ENCODE measurements at regions not wholly inside any gene's neighbourhood (a gene's known extent, or its start where the extent isn't known, plus 50 kb on each side); places are given as distances from the start of the nearest gene placed in this dataset.

DNA sequence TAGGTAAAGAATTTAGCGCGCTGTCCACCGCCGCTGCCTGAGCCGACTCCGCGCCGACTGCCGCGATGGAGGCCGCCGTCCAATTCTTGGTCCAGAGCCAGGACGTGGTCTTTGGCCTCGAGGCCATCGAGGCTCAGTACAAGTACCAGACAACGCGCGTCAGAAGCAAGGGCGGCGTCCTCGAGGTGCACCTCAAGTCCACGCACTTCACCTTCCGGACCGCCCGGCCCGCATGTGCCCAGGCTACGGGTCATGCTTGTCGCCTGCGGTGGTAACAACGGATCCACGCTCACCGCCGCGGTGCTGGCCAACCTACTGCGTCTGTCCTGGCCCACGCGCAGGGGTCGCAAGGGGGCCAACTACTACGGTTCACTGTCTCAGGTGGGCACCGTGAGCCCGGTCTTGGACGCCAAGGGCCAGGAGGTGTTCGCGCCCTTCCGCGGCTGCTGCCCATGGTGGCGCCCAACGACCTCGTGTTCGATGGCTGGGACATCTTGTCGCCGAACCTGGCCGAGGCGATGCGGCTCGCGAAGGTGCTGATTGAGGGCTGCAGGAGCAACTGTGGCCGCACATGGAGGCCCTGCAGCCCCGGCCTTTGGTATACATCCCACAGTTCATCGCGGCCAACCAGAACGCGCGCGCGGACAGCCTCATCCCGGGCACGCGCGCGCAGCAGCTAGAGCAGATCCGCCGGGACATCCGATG is 128.0 kb downstream of the ANAPC4 start:
- Mint-ChIP-seq H3K9me3 (no peaks in the 10 kb centered on the region), H3K36me3 (ENCODE audit: low read depth) (no peaks in the 10 kb centered on the region), H3K27ac (no peak overlapping the region), H3K27me3 (ENCODE audit: insufficient read depth, low read depth, poor library complexity) (peaks cover 2% of the 10 kb centered on the region), H3K4me1 (no peaks in the 10 kb centered on the region), H3K4me3 (no peak overlapping the region)
- no peaks in the 10 kb centered on the region for H3K4me1 ChIP-seq (ENCODE audit: insufficient read depth)
- no peaks in the 10 kb centered on the region for H3K79me2 ChIP-seq (replicated peaks; ENCODE audit: insufficient read depth)
- H3K4me3 ChIP-seq = no peak overlapping the region
- no peaks in the 10 kb centered on the region for H3K27me3 ChIP-seq (ENCODE audit: insufficient read depth)
- no peak for DNase-seq (ENCODE audit: low spot score)
- ATAC-seq = no peak
- TF ChIP-seq JUNB (IDR thresholded peaks at IDR 0.05; ENCODE audit: unreplicated experiment) = no peak
- TF ChIP-seq, protein P1, sequence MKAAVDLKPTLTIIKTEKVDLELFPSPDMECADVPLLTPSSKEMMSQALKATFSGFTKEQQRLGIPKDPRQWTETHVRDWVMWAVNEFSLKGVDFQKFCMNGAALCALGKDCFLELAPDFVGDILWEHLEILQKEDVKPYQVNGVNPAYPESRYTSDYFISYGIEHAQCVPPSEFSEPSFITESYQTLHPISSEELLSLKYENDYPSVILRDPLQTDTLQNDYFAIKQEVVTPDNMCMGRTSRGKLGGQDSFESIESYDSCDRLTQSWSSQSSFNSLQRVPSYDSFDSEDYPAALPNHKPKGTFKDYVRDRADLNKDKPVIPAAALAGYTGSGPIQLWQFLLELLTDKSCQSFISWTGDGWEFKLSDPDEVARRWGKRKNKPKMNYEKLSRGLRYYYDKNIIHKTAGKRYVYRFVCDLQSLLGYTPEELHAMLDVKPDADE (IDR thresholded peaks at IDR 0.05) = no peak
- TF ChIP-seq CTCF (conservative IDR thresholded peaks at IDR 0.05; ENCODE audit: low read depth in 2 of 2) = no peak
- TF ChIP-seq EZH2 (IDR thresholded peaks at IDR 0.05; ENCODE audit: low read depth, unreplicated experiment) = no peak
- TF ChIP-seq EZH2phosphoT487 (IDR thresholded peaks at IDR 0.05; ENCODE audit: unreplicated experiment) = no peak
- TF ChIP-seq STAT1 (IDR thresholded peaks at IDR 0.05; ENCODE audit: unreplicated experiment) = no peak
- TF ChIP-seq POLR2AphosphoS5 (IDR thresholded peaks at IDR 0.05; ENCODE audit: low read depth) = no peak
- no peak for TF ChIP-seq ZNF114 (CRISPR knock-in tag; IDR thresholded peaks at IDR 0.05)
- TF ChIP-seq, protein P2, sequence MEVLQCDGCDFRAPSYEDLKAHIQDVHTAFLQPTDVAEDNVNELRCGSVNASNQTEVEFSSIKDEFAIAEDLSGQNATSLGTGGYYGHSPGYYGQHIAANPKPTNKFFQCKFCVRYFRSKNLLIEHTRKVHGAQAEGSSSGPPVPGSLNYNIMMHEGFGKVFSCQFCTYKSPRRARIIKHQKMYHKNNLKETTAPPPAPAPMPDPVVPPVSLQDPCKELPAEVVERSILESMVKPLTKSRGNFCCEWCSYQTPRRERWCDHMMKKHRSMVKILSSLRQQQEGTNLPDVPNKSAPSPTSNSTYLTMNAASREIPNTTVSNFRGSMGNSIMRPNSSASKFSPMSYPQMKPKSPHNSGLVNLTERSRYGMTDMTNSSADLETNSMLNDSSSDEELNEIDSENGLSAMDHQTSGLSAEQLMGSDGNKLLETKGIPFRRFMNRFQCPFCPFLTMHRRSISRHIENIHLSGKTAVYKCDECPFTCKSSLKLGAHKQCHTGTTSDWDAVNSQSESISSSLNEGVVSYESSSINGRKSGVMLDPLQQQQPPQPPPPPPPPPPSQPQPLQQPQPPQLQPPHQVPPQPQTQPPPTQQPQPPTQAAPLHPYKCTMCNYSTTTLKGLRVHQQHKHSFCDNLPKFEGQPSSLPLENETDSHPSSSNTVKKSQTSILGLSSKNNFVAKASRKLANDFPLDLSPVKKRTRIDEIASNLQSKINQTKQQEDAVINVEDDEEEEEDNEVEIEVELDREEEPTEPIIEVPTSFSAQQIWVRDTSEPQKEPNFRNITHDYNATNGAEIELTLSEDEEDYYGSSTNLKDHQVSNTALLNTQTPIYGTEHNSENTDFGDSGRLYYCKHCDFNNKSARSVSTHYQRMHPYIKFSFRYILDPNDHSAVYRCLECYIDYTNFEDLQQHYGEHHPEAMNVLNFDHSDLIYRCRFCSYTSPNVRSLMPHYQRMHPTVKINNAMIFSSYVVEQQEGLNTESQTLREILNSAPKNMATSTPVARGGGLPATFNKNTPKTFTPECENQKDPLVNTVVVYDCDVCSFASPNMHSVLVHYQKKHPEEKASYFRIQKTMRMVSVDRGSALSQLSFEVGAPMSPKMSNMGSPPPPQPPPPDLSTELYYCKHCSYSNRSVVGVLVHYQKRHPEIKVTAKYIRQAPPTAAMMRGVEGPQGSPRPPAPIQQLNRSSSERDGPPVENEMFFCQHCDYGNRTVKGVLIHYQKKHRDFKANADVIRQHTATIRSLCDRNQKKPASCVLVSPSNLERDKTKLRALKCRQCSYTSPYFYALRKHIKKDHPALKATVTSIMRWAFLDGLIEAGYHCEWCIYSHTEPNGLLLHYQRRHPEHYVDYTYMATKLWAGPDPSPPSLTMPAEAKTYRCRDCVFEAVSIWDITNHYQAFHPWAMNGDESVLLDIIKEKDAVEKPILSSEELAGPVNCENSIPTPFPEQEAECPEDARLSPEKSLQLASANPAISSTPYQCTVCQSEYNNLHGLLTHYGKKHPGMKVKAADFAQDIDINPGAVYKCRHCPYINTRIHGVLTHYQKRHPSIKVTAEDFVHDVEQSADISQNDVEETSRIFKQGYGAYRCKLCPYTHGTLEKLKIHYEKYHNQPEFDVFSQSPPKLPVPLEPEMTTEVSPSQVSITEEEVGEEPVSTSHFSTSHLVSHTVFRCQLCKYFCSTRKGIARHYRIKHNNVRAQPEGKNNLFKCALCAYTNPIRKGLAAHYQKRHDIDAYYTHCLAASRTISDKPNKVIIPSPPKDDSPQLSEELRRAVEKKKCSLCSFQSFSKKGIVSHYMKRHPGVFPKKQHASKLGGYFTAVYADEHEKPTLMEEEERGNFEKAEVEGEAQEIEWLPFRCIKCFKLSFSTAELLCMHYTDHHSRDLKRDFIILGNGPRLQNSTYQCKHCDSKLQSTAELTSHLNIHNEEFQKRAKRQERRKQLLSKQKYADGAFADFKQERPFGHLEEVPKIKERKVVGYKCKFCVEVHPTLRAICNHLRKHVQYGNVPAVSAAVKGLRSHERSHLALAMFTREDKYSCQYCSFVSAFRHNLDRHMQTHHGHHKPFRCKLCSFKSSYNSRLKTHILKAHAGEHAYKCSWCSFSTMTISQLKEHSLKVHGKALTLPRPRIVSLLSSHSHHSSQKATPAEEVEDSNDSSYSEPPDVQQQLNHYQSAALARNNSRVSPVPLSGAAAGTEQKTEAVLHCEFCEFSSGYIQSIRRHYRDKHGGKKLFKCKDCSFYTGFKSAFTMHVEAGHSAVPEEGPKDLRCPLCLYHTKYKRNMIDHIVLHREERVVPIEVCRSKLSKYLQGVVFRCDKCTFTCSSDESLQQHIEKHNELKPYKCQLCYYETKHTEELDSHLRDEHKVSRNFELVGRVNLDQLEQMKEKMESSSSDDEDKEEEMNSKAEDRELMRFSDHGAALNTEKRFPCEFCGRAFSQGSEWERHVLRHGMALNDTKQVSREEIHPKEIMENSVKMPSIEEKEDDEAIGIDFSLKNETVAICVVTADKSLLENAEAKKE (CRISPR knock-in tag; IDR thresholded peaks at IDR 0.05) = no peak
- TF ChIP-seq, protein P3, sequence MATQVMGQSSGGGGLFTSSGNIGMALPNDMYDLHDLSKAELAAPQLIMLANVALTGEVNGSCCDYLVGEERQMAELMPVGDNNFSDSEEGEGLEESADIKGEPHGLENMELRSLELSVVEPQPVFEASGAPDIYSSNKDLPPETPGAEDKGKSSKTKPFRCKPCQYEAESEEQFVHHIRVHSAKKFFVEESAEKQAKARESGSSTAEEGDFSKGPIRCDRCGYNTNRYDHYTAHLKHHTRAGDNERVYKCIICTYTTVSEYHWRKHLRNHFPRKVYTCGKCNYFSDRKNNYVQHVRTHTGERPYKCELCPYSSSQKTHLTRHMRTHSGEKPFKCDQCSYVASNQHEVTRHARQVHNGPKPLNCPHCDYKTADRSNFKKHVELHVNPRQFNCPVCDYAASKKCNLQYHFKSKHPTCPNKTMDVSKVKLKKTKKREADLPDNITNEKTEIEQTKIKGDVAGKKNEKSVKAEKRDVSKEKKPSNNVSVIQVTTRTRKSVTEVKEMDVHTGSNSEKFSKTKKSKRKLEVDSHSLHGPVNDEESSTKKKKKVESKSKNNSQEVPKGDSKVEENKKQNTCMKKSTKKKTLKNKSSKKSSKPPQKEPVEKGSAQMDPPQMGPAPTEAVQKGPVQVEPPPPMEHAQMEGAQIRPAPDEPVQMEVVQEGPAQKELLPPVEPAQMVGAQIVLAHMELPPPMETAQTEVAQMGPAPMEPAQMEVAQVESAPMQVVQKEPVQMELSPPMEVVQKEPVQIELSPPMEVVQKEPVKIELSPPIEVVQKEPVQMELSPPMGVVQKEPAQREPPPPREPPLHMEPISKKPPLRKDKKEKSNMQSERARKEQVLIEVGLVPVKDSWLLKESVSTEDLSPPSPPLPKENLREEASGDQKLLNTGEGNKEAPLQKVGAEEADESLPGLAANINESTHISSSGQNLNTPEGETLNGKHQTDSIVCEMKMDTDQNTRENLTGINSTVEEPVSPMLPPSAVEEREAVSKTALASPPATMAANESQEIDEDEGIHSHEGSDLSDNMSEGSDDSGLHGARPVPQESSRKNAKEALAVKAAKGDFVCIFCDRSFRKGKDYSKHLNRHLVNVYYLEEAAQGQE (IDR thresholded peaks at IDR 0.05; ENCODE audit: unreplicated experiment) = no peak
- H3F3A ChIP-seq (replicated peaks; ENCODE audit: low read depth) = no peaks in the 10 kb centered on the region
- peak overlapping the region; percentile 10; the same call in 1 of the 2 replicates for H2AFZ ChIP-seq
- no peak overlapping the region for H3K27ac ChIP-seq (ENCODE audit: low read depth)
- H3K4me2 ChIP-seq = no peak overlapping the region
- H4K20me1 ChIP-seq (replicated peaks; ENCODE audit: insufficient read depth) = no peaks in the 10 kb centered on the region
- no peaks in the 10 kb centered on the region for H3K36me3 ChIP-seq (ENCODE audit: insufficient read depth)
- H3K9me2 ChIP-seq (ENCODE audit: insufficient read depth) = no peaks in the 10 kb centered on the region
